NCI-H748 (cell line): ENCODE measurements at regions not wholly inside any gene's neighbourhood (a gene's known extent, or its start where the extent isn't known, plus 50 kb on each side); places are given as distances from the start of the nearest gene placed in this dataset.
"Not testable (repeated sequence)": the region's sequence is repeated elsewhere in the genome, so short reads cannot be mapped to it uniquely, and the experiment has no call there.

ENCODE experiments used
- DNase-seq: peaks from one replicate; lab custom pipeline; 2025; ENCODE audit not compliant: unreplicated experiment; lab: John Stamatoyannopoulos, UW

GRCh38 chr4:104549736-104550135, 55.0 kb upstream of the CXXC4 start:
- peak; percentile 38 for DNase-seq

DNA sequence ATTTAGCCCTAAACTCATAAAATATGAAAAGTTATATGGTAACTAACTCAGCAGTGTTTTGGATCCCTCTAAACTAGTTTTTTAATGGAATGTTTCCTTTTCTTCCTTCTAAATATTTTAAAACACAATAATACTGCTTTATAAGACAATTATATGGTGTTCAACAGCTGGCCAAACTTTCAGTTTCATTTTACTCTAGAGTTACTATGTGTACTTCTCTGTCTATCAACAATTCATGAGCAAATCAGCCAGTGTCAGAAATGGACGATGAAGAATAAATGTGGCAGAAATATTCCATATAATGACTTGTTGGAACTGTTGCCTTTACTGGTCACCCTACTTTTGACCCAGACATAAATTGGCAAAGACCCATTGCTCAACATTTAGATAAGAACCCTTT, 64.8 kb upstream of the CXXC4 start:
- no peak for DNase-seq

DNA sequence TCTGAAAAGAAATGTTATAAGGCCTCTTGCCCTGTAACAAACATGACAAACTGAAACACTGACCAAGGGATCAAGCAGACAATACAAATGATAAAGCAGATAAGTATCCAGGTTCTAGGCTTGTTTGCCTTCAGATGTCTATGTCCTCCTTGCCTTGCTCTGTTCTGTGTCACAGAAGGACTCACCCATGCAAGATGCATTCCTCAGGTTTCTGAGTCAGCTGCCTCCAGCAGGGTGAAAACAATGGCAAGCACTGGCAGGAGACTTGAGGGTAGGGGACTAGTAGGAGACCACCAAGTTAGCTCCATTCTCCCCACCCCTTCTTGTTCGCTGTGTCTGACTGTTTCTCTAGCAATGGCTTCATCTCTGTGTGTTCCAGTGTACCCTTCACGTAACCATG, 76.6 kb upstream of the CXXC4 start:
- DNase-seq, result no peak

DNA sequence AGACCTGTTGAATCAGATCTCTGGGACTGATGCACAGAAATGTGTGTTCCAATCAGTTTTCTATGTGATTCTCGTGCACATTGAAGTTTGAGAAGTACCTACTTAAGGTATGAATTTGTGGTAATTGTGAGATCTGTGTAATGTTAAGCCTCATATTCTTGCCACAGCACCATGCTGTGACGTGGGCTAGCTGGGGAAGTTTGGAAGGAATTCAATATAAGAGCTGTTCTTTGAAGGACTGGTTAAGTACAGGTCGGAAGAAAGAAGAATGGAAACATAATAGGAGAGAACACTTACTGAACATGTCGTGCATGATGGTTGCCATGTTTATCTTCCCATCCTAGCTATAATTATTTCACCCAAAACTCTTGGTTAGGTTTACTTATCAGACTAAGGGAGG, 79.7 kb upstream of the CXXC4 start:
- no peak for DNase-seq

DNA sequence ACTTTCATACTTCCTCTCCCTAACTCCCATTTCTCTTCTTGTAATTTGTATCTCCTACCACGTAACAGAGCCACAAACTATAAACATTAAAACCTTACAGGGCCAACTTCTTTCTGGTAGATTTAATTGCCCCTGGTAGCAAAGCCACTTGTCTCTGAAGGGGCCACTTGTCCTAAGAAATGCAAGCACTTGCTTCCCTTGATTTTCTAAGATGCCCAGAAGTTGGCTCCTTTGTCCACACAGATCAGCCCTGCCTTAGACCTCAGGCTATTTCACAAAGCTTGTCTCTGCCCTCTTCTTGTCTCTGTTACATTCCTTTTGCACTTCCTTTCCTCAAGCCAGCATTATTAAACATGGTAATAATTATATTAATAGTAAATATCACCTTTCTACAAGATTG, 80.6 kb upstream of the CXXC4 start:
- no peak for DNase-seq

DNA sequence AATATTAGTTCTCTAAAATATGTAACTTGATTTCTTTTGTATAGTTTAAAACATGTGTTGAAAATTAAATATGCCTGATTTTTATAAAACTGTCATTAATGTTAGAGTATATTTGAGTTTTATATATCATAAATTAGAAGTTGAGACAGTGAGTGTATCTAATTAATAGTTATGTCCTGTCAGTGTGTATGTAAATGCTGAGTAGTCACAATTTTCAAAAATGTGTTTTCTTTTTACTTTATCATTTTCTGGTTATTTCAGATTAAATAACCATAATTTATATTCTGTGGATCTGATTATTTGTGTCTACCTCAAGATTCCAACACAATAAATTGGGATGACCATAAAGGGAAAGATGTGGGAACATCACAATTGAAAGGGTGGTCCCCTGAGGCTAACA, 82.7 kb upstream of the CXXC4 start:
- no peak for DNase-seq

DNA sequence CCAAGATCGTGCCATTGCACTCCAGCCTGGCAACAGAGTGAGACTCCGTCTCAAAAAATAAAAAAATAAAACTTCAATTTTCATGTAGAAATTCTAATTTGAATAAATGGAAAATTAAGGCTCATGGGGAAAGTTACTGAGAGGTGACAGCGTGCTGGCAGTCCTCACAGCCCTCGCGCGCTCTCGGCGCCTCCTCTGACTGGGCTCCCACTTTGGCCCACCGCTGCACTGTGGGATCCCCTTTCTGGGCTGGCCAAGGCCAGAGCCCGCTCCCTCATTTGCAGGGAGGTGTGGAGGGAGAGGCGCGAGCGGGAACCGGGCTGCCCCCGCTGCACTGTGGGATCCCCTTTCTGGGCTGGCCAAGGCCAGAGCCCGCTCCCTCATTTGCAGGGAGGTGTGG, 86.8 kb upstream of the CXXC4 start:
- DNase-seq, result not testable (repeated sequence)

- not testable (repeated sequence) for DNase-seq
Observed at GRCh38 chr4:104582056-104582455, 87.4 kb upstream of the CXXC4 start.

- peak; percentile 91 for DNase-seq
Observed at GRCh38 chr4:104589264-104589868, 94.7 kb upstream of the CXXC4 start.

GRCh38 chr4:104591510-104591911, 96.8 kb upstream of the CXXC4 start:
- peak; percentile 98 for DNase-seq

DNA sequence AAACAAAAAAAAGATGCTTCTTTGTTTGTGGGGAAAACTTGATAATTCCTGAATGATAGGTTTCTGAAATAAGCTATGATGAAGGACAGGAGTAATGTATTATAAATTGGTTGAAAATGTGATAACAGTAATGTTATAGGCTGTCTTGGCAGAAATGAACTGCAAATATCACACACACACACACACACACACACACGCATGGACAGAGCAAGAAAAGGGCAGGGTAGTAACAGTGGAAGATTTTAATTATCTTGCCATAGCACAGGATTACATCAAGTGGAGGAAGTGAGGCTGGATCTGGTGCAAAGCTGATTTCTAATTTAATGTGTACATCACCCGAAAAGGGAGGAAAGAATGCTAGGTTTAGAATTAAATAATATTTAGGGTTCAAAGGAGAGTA, 97.5 kb upstream of the CXXC4 start:
- DNase-seq, result peak; percentile 76

GRCh38 chr4:104593019-104593418, 98.3 kb upstream of the CXXC4 start:
- peak; percentile 48 for DNase-seq

- DNase-seq, result no peak
Observed at GRCh38 chr4:104596189-104596588, 101.5 kb upstream of the CXXC4 start.

GRCh38 chr4:104615496-104615895, 120.8 kb upstream of the CXXC4 start:
- DNase-seq, result no peak

DNA sequence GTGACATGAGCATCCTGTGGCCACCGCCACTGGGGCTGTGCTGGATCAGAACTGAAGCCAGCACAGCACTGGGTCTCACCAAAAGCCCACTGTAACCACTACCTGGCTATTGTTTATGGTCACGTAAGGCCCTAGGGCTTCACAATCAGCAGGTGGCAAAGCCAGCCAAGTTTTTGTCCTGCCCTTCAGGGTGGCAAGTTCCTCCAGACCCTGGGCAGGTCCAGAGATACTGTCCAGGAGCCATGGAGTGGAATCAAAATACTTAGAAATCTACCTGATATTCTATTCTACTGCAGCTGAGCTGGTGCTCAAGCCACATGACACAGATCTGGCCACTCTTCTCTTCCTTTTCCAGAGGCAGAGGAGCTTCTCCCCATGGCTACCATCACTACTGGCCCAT, 121.2 kb upstream of the CXXC4 start:
- DNase-seq, result no peak

DNA sequence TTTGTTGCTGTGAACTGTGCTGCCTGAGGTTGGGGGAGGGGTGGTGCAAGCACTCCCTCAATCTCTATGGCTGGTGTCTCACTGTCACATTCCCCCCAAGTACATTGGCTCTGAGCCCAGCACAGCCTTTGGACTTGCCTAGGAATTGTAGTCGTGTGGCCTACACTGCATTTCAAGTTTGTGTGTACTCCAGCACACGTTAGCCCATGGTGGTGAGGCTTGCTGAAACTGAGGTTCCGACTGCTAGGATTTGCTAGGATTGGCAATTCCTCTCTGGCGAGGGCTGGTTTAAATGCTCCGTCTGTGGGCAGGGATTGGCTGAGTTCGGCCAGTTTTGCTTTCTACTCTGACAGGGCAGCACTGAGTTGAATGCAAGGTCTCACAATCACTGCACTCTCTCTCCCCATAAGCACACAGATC, 121.7 kb upstream of the CXXC4 start:
- no peak for DNase-seq

GRCh38 chr4:104625706-104626105, 131.0 kb upstream of the CXXC4 start:
- DNase-seq, result no peak

DNA sequence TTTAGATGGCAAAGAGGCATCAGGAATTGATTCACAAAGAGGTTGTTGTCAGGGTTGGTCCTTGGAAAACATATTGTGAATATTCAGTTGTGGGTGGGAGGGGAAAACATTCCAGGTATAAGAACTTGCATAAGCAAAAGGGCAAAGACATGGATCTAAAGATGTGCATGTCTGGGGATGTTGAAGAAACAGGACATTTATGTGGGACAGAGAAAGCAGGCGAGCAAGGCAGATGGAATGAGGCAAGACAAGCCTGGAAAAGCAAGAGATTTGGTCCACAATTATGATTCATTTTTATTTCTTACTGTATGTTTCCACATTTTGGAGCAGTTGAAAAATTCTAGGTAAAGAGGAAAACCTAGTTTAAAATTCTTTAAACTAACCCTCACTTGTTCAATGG, 134.9 kb upstream of the CXXC4 start:
- no peak for DNase-seq

- no peak for DNase-seq
Observed at GRCh38 chr4:104630272-104630671, 135.6 kb upstream of the CXXC4 start.

DNA sequence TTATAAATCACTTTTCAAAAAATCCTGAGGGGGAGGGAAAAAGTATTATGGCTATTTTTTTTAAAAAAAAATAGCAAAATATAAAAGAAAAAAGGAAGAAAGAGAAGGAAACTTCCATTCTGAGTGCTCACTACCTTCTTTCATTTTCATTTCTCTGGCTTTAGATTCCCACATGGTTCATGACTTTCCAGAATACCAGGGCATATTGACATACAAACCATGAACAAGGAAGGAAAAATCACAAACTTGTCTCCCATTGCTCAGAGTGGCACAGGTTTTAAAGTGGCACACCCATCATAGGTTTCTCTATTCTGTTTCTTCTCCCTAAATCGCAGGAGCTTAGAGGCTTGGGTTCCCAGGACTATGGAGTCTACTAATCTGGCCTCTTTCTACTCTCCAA, 136.3 kb upstream of the CXXC4 start:
- no peak for DNase-seq

GRCh38 chr4:104641418-104641817, 146.7 kb upstream of the CXXC4 start:
- DNase-seq, result peak; percentile 92

- DNase-seq, result no peak
Observed at GRCh38 chr4:104642521-104642920, 147.8 kb upstream of the CXXC4 start.

- no peak for DNase-seq
Observed at GRCh38 chr4:104643805-104644204, 149.1 kb upstream of the CXXC4 start.

DNA sequence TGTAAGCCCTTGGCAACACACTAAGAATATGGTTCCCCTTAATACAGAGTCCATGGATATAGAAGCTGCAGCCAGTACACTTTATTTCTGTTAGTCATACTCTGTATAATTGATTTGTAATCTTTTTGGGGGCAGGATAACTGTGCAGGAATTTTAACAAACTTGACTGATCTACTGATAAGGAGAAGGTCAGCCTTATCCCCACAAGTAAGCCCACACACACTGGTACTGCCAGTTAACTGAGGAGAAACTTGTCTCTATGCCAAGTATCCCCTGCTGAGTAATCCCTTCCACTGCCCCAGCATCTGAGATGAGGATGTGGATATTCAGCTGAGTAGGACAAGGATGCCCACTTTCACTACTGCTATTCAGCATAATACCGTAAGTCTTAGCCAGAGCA, 154.9 kb upstream of the CXXC4 start:
- no peak for DNase-seq
